ENCODE measurements at regions not wholly inside any gene's neighbourhood (a gene's known extent, or its start where the extent isn't known, plus 50 kb on each side); places are given as distances from the start of the nearest gene placed in this dataset.
"Not testable (repeated sequence)": the region's sequence is repeated elsewhere in the genome, so short reads cannot be mapped to it uniquely, and the experiment has no call there.

DNA sequence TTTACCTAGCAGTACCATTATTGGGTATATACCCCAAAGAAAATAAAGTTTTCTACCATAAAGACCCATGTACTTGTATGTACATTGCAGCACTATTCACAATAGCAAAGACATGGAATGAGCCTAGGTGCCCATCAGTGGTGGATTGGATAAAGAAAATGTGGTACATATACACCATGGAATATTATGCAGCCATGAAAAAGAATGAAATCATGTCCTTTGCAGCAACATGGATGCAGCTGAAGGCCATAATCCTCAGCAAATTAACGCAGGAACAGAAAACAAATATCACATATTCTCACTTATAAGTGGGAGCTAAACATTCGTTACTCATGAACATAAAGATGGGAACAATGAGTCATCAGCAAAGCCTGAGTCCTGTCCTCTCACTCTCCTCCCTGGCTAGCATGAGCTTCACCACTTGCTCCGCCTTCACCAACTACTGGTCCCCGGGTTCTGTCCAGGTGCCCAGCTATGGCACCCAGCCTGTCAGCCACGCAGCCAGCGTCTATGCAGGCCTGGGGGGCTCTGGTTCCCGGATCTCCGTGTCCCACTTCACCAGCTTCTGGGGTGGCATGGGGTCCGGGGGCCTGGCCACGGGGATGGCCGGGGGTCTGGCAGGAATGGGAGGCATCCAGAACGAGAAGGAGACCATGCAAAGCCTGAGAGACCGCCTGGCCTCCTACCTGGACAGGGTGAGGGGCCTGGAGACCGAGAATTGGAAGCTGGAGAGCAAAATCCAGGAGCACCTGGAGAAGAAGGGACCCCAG is 562.1 kb downstream of the ZNF674 start:
- not testable (repeated sequence) for DNase-seq

GRCh38 chrX:45980726-45981125 is 564.5 kb downstream of the ZNF674 start:
- no peak for DNase-seq

GRCh38 chrX:45975633-45976032 is 569.6 kb downstream of the ZNF674 start:
- DNase-seq: no peak

GRCh38 chrX:45972636-45973035 is 572.6 kb downstream of the ZNF674 start:
- no peak for DNase-seq

DNA sequence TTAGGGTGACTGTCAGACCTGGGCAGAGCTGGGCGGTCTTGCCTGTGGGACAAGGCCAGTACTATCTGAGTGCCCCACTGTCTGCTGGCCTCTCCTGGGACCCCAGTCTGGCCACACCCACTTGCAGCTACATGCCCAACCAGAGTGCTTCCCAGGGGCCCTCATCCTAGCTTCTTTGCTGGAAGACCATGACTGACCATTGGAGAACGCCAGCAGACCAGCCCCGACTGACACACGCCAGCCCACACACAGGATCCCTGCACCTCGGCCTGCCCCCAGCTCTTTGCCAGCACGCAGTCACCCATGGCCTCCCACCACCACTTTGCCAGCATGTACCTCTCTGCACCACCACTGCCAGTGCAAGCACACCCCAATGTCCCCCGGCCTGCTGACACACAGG is 585.7 kb downstream of the ZNF674 start:
- DNase-seq: no peak

DNA sequence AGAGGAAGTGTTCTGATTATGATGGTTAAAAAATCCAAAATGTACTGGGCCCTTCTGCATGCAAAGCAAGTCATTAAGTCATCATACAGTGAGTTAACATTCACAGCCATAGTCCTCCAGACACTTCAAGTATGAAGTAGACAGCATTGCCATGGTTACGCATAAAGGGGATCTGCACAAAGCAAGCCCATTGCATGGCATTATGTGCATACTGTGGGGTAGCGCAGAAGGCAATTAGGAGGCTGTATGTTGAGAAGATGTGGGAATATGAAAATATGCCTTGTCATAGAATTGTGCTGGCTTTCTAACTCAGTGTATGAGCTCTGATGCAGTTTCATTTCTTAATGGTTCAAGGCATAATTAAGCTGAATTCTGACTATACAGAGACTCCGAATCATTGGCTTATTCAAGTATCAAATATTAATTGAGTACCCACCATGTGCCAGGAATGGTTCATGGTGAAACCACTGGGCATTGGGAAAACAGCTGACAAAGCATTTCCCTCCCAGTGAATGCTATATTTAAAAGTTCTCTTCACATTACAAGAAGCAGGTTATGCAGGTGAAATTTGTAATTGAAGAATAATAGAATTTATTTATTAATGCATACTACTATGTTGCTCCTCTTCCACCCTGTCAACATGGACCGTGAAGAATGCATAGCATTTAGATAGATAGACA is 588.9 kb downstream of the ZNF674 start:
- no peak for DNase-seq

DNA sequence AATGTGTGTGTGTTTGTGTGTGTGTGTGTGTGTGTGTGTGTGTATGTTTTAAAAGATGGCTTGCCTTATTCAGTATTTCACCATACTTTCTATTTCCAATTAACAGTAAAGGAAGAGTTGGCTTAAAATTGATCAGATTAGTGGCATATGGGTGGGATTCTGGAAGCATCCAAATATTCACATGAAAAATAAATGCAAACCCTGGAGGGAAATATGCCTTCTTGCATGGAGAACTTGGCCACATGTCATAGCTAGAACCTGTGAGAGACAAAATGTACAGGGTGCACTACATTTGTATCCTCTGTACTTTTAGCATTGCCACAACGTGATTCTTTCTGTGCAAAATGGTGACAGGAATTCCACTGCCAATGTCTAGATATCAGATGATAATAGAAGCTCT is 589.6 kb downstream of the ZNF674 start:
- no peak for DNase-seq

DNA sequence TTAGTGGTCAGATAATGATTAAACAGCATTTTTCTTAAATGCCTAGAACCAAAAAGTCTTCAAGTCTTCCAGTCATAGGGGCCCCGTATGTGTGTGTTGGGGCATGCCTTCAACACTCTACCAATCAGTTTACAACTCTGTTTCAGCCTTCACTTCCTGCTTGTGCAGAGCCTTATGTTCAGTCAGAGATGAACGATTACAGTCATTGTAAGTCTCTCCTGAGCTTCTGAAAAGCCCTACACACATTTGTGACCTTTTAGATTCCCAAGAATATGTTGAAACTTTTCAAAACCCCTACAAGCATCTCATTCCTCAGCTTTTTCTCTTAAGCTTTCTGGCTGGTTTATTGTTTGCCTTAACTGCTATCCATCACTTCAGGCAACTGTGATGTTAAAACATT is 591.2 kb downstream of the ZNF674 start:
- no peak for DNase-seq

DNA sequence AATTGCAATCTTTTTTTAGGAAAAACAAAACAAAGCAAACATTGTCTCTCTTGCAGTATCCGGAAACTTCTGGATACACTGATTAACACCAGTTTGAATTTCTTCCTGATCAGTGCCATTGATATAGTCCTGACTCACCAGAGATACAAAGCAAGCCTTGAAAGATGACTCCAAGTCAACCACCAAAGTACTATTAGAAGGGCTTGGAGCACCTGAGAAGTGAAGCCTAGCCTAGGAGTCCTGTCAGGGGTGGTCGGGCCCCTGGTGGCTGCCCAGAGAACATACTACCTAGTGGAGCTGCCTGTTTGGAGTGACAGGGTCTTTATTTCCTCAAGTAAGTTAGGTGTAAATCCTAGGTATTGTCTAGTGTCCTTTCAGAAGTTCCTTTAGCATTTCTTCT is 593.2 kb downstream of the ZNF674 start:
- DNase-seq: no peak

DNA sequence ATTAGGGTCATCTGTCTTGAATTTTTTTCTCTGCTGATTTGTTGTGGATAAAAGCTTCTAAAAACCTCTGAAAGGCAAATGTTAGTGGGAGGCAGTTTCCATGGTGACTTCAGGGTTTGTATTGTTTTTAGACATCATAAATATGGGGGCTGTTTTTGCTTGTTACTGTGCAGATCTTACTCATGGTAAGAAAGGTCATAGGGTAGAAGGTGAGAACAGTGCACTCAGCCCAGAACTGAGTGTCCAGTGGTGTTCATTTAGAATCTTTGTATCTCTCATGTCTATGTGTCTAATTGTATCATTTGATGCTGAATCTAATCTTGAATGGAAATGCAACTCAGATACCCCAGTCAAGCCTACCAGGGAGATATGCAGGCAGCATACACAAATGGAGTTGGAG is 609.8 kb downstream of the ZNF674 start:
- no peak for DNase-seq

- DNase-seq: no peak
Observed at GRCh38 chrX:45912316-45912715, 632.9 kb downstream of the ZNF674 start.

- DNase-seq: no peak
Observed at GRCh38 chrX:45907786-45908185, 637.4 kb downstream of the ZNF674 start.

GRCh38 chrX:45903781-45904201 is 641.4 kb downstream of the ZNF674 start:
- no peak for DNase-seq

- DNase-seq: no peak
Observed at GRCh38 chrX:45900766-45901615, 644.2 kb downstream of the ZNF674 start.

DNA sequence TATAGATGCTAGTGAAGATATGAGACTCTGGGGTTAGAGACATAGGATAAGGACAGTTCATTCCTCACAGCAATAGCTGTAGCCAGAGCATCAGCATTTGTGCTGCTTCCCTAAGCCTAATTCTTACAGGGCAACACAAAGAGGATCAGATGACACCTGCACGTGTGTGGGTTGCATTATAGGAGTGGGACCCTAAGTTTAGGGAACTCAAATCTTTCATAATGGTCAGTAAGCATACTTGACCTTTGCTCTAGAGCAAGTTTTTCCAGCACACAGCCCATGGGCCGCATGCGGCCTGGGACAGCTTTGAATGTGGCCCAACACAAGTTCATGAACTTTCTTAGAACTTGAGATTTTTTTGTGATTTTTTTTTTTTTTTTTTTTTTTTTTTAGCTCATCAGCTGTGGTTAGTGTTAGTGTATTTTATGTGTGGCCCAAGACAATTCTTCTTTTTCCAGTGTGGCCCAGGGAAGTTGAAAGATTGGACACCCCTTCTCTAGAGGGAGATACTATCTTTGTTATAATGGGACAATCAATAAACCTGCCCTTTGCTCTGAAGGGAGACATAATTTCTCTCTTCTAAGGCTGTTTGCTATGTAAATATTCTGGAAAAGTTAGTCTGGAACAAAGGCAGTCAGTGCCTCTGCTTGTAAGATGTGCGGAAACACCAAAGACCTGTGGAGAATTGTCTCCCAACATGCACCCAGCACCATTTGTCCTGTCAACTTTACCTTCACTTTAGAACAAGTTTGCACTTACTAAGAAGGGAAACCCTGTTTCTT is 650.2 kb downstream of the ZNF674 start:
- DNase-seq: no peak

DNA sequence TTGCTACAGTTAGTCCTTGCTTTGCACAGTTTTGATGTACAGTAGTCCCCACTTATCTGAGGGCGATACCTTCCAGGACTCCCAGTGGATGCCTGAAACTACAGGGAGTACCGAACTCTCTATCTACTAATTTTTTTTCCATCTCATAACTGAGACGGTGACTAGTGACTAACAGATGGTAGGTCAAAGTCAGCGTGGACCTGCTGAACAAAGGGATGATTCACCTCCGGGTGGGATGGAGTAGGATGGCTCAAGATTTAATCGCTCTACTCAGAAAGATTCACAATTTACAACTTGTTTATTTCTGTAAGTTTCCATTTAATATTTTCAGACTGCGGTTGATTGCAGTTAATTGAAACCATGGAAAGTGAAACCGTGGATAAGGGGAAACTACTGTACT is 655.8 kb downstream of the ZNF674 start:
- DNase-seq: no peak

DNA sequence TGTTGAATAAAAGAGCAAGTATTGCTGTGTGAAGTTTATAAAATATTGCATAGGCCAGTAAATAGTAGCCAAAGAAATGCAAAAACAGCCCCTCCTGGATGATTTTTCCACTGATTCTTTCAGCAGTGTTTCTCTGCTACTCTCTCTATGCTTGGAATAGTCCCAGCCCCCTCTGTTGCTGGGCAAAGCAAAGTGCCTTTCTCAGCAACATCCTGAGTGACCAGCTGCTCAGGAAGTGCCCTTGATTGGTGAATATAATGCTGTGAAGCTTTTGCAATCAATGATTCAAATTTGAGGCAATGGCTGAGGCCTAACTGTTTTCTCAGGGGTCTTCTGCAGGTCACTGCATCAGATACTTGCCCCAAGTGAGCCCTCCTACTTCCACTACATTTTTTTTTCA is 656.7 kb downstream of the ZNF674 start:
- no peak for DNase-seq

GRCh38 chrX:45885931-45886330 is 659.3 kb downstream of the ZNF674 start:
- no peak for DNase-seq

DNA sequence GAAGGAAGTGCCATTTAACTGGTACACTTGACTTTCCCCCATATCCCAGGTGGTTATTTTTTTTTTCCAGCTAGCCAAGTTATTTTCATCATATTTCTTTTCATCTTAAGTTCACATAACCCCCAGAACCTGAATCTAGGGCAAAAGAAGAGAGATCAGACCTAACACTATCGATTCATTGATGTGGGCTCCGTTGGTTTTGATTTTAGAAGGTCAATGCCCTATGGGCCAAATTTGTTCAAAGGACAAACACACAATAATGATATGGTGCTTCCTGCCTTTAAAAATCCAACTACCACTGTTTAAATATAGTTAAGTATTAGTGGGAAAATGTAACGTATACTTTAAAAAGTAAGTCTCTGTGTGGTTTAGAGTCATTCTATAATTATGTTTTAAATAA is 665.7 kb downstream of the ZNF674 start:
- no peak for DNase-seq

DNA sequence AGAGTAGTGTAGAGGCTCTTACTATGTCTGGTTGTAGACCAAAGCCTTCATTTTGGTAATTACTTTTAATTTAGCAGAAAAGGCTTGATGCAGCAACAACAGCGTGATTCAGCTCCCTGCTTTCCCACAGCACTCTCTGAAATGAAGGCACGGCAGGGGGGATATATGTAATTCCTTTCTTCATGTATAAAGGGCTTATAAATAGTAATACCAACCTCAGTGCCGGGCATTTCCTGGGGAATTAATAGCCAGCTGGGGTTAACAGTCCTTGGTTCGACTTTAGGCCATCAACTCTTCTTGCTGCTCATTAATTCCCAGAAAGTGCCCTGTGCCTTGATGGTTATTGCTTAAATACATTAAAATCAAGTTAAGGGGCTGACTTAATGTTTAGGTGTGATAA is 669.0 kb downstream of the ZNF674 start:
- no peak for DNase-seq

GRCh38 chrX:45873781-45874180 is 671.4 kb downstream of the ZNF674 start:
- DNase-seq: no peak

DNA sequence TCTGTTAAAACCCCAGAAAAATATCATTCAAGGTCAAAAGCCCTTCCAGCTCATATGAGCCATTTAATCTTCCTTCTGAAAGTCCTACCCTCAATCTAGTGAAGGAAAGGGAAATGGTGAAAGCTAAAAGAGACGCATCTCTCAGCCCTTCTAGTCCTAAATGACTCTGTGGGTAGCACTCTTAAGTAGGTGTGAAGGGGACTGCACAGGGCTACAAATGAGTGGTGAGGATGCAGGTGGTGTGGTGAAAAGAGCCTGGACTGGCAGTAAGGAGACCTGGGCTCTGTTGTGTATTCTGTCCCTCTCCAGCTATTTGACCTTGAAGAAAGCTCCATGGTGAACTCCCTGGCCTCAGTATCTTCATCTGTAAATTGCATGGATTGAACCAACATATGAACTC is 671.8 kb upstream of the DIPK2B start:
- no peak for DNase-seq

Data from skin of body (tissue), 1 donor.